MV-4-11 (cell line): ENCODE measurements at regions not wholly inside any gene's neighbourhood (a gene's known extent, or its start where the extent isn't known, plus 50 kb on each side); places are given as distances from the start of the nearest gene placed in this dataset.

Experiments
- DNase-seq: peaks from one replicate; lab custom pipeline; 2025; lab: John Stamatoyannopoulos, UW

- no peak for DNase-seq
Observed at GRCh38 chr1:230003409-230003808, 63.6 kb upstream of the GALNT2 start.

GRCh38 chr1:230005040-230005439 lies 62.0 kb upstream of the GALNT2 start:
- DNase-seq: no peak

- DNase-seq: no peak
Observed at GRCh38 chr1:230008721-230009120, 58.3 kb upstream of the GALNT2 start.

GRCh38 chr1:230009611-230010313 lies 57.3 kb upstream of the GALNT2 start:
- DNase-seq: no peak

GRCh38 chr1:230010603-230011332 lies 56.3 kb upstream of the GALNT2 start:
- peak; percentile 72 for DNase-seq

GRCh38 chr1:230011333-230012092 lies 55.5 kb upstream of the GALNT2 start:
- DNase-seq: peak; percentile 23

- DNase-seq: no peak
Observed at GRCh38 chr1:230012093-230012393, 55.0 kb upstream of the GALNT2 start.

GRCh38 chr1:230012741-230013140 lies 54.3 kb upstream of the GALNT2 start:
- DNase-seq: no peak

GRCh38 chr1:230016159-230016558 lies 50.9 kb upstream of the GALNT2 start:
- peak; percentile 46 for DNase-seq
